ENCODE measurements at regions not wholly inside any gene's neighbourhood (a gene's known extent, or its start where the extent isn't known, plus 50 kb on each side); places are given as distances from the start of the nearest gene placed in this dataset.

DNA sequence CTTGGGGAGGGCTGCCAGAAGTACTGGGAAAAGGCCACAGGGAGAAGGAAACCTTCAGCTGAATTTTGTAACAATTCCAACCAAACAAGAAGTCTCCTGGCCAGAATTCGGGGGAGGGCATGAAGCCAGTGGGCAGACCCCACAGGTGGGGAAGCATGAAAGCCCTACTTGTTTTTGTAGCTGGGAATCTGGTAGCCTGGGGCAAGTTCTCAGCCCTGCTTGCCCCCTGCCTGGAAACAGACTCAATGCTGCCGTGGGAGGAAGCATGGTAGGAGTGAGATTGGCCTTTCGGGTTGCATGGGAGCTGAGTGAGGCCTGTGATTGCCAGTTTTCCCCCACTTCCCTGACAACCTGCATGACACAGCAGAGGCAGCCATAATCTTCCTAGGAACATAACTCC, 259.2 kb upstream of the RMST start:
- ChIA-PET CTCF (no interaction called here), POLR2A (ENCODE audit: unreplicated experiment) (no interaction called here)
- no peaks in the 10 kb centered on the region for H3F3A ChIP-seq (ENCODE audit: insufficient read depth, low read depth)
- H2AFZ ChIP-seq: no peak overlapping the region
- intact Hi-C loops (cut with micrococcal nuclease; ENCODE audit: unreplicated experiment): no loop called here
- H3K9me2 ChIP-seq (ENCODE audit: insufficient read depth): no peaks in the 10 kb centered on the region
- no peak overlapping the region for H3K27ac ChIP-seq
- no peak for DNase-seq
- no peaks in the 10 kb centered on the region for H3K79me2 ChIP-seq (ENCODE audit: low read depth)
- no peaks in the 10 kb centered on the region for H4K20me1 ChIP-seq (ENCODE audit: insufficient read depth)
- no TSS peak for BruUV-seq (replicated peaks)
- no peaks in the 10 kb centered on the region for H3K4me1 ChIP-seq (replicated peaks; ENCODE audit: insufficient read depth)
- H3K4me2 ChIP-seq: no peak overlapping the region
- no peak overlapping the region for H3K4me3 ChIP-seq
- H3K9me3 ChIP-seq (ENCODE audit: insufficient read depth, low read depth): no peaks in the 10 kb centered on the region
- TF ChIP-seq, protein P1, sequence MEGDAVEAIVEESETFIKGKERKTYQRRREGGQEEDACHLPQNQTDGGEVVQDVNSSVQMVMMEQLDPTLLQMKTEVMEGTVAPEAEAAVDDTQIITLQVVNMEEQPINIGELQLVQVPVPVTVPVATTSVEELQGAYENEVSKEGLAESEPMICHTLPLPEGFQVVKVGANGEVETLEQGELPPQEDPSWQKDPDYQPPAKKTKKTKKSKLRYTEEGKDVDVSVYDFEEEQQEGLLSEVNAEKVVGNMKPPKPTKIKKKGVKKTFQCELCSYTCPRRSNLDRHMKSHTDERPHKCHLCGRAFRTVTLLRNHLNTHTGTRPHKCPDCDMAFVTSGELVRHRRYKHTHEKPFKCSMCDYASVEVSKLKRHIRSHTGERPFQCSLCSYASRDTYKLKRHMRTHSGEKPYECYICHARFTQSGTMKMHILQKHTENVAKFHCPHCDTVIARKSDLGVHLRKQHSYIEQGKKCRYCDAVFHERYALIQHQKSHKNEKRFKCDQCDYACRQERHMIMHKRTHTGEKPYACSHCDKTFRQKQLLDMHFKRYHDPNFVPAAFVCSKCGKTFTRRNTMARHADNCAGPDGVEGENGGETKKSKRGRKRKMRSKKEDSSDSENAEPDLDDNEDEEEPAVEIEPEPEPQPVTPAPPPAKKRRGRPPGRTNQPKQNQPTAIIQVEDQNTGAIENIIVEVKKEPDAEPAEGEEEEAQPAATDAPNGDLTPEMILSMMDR (conservative IDR thresholded peaks at IDR 0.05): no peak
- TF ChIP-seq EZH2 (IDR thresholded peaks at IDR 0.05; ENCODE audit: low read depth): no peak
- H3K27me3 ChIP-seq (ENCODE audit: insufficient read depth, low read depth): no peaks in the 10 kb centered on the region
- no peaks in the 10 kb centered on the region for H3K36me3 ChIP-seq (ENCODE audit: low read depth)

DNA sequence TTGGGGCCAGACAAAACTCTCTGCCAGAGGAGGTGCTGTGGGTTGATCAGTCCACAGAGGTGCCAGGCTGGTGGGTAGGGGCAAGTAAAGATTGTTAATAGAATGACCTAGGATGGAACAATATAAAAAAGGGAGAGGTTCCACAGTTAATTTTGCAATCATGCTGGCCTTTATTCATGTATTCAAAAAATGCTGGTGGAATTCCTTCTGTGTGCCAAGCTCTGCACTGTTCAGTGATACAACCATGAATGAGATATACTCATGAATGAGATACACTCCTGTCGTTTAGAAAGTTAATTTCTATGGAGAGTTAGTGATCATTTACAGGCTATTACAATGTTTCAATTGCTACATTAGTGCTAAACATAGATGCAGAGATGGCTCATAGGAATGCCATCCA, 252.6 kb upstream of the RMST start:
- ChIA-PET CTCF (no interaction called here), POLR2A (ENCODE audit: unreplicated experiment) (no interaction called here)
- Histone ChIP-seq H3K27me3 (ENCODE audit: insufficient read depth, low read depth) (no peaks in the 10 kb centered on the region), H3F3A (ENCODE audit: insufficient read depth, low read depth) (no peaks in the 10 kb centered on the region), H3K9me2 (ENCODE audit: insufficient read depth) (no peaks in the 10 kb centered on the region), H3K9me3 (ENCODE audit: insufficient read depth, low read depth) (no peaks in the 10 kb centered on the region), H3K36me3 (ENCODE audit: low read depth) (no peaks in the 10 kb centered on the region), H4K20me1 (ENCODE audit: insufficient read depth) (no peaks in the 10 kb centered on the region), H3K4me3 (no peak overlapping the region), H3K4me1 (replicated peaks; ENCODE audit: insufficient read depth) (no peaks in the 10 kb centered on the region), H3K27ac (no peak overlapping the region), H3K79me2 (ENCODE audit: low read depth) (no peaks in the 10 kb centered on the region), H3K4me2 (no peak overlapping the region), H2AFZ (no peak overlapping the region)
- no TSS peak for BruUV-seq (replicated peaks)
- TF ChIP-seq EZH2 (IDR thresholded peaks at IDR 0.05; ENCODE audit: low read depth): no peak
- TF ChIP-seq, protein P1 (conservative IDR thresholded peaks at IDR 0.05): no peak
- intact Hi-C loops (cut with micrococcal nuclease; ENCODE audit: unreplicated experiment): no loop called here
- no peak for DNase-seq

DNA sequence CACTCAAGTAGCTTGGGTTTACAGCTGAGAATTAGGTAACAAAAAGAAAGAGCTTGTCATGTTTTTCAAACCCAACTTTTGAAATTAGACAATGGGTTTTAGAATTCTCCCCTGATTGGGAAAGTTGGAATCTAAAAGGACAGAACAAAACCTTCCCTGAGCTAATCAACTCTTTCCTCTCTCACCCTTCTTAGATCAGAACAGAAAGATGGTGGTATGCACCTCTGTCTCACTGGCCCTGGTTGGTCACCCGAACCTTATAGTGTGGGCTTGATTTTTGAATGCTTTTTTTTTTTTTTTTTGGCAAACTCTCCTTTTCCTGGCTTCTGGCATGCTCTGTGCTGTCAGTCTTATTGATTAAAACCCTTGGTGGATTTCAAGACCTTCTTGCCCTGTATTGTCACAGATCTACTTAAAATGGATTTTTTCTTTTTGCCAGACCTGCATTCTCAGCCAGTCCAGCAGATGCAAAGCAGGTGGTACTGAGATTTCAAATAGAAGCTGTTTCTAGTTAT, 251.1 kb upstream of the RMST start:
- Histone ChIP-seq H3K9me2 (ENCODE audit: insufficient read depth) (no peaks in the 10 kb centered on the region), H3K27me3 (ENCODE audit: insufficient read depth, low read depth) (no peaks in the 10 kb centered on the region), H3K4me1 (replicated peaks; ENCODE audit: insufficient read depth) (no peaks in the 10 kb centered on the region), H2AFZ (no peak overlapping the region), H3F3A (ENCODE audit: insufficient read depth, low read depth) (no peaks in the 10 kb centered on the region), H3K27ac (no peak overlapping the region), H3K4me3 (no peak overlapping the region), H3K9me3 (ENCODE audit: insufficient read depth, low read depth) (no peaks in the 10 kb centered on the region), H4K20me1 (ENCODE audit: insufficient read depth) (no peaks in the 10 kb centered on the region), H3K36me3 (ENCODE audit: low read depth) (no peaks in the 10 kb centered on the region), H3K4me2 (no peak overlapping the region), H3K79me2 (ENCODE audit: low read depth) (no peaks in the 10 kb centered on the region)
- intact Hi-C loops (cut with micrococcal nuclease; ENCODE audit: unreplicated experiment): no loop called here
- CTCF ChIA-PET: interaction anchor here (0.6 kb wide), 1 partner anchor 522 kb away, joined by 3 read pairs; no protein-coding TSS in a partner anchor
- POLR2A ChIA-PET (ENCODE audit: unreplicated experiment): no interaction called here
- no TSS peak for BruUV-seq (replicated peaks)
- TF ChIP-seq, protein P1 (conservative IDR thresholded peaks at IDR 0.05): no peak
- TF ChIP-seq EZH2 (IDR thresholded peaks at IDR 0.05; ENCODE audit: low read depth): no peak
- no peak for DNase-seq
